Astrocyte of the cerebellum (primary cell): ENCODE measurements at regions not wholly inside any gene's neighbourhood (a gene's known extent, or its start where the extent isn't known, plus 50 kb on each side); places are given as distances from the start of the nearest gene placed in this dataset.

Source experiments
- DNase-seq: peaks from one replicate; pipeline ENCODE4 v3.0.0-alpha.2; 2011; ENCODE audit warnings: low read depth
- H3K4me3 ChIP-seq: 2 replicates; pipeline ENCODE4 v1.5.1; 2011; ENCODE audit warnings: mild to moderate bottlenecking, low read depth, low read length, moderate library complexity
- in situ Hi-C: cut with HindIII; loops from 2 replicates; pipeline ENCODE4 v1.10.0; 2017; ENCODE audit warnings: low sequenced_read_pairs
- TF ChIP-seq, protein P1 (sequence below): IDR thresholded peaks from 2 replicates; pipeline ENCODE4 v1.5.1; 2012; ENCODE audit warnings: low read length, low read depth, moderate library complexity, mild to moderate bottlenecking; ENCODE audit errors: missing control alignments

DNA sequence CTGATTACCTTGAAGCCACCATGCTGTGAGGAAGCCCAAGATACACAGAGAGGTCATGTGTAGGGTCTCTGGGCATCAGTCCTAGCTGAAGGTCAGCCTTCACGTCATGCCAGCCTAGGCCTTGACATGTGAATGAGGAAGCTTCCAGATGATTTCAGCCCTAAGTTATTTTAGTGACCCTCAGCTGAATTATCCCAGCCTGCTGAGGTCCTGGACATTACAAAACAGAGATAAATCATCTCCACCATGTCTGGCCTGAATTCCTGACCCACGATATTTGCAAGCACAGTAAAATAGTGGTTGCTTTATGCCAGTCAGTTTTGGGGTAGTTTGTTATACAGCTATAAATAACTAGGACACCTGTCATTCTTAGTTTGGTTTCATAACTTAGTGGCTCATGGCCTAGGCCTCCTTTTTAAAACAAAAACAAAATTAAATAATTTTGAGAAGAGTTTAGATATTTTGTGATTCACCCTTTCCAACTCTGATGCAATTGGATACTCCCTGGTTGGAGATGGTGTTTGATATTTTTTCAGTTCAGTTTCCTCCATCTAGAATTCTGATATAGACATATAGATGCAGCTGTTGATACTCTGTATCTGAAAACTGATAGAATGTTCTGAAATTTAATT is 571.3 kb upstream of the CLINT1 start:
- in situ Hi-C loops, result no loop called here
- TF ChIP-seq, protein P1, sequence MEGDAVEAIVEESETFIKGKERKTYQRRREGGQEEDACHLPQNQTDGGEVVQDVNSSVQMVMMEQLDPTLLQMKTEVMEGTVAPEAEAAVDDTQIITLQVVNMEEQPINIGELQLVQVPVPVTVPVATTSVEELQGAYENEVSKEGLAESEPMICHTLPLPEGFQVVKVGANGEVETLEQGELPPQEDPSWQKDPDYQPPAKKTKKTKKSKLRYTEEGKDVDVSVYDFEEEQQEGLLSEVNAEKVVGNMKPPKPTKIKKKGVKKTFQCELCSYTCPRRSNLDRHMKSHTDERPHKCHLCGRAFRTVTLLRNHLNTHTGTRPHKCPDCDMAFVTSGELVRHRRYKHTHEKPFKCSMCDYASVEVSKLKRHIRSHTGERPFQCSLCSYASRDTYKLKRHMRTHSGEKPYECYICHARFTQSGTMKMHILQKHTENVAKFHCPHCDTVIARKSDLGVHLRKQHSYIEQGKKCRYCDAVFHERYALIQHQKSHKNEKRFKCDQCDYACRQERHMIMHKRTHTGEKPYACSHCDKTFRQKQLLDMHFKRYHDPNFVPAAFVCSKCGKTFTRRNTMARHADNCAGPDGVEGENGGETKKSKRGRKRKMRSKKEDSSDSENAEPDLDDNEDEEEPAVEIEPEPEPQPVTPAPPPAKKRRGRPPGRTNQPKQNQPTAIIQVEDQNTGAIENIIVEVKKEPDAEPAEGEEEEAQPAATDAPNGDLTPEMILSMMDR, result no peak
- DNase-seq, result no peak
- no peak overlapping the region for H3K4me3 ChIP-seq

DNA sequence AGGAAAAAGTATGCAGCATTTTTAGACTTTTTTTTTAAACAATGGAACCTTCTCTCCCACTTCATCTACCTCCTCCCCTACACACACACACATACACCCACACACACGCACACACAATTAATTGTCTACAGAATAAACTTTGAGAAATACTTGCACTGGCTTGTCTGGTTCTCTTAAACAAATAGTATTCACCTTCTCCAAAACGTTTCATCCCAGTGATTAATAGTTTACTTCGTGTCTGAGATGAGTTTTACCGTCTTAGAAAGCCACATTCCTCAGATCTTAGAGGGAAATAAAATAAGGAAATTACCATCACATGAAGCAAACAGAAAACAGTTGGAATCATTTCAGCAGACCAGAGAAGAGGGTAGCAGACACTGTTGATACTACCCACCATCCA is 570.6 kb upstream of the CLINT1 start:
- TF ChIP-seq, protein P1, result no peak
- DNase-seq, result no peak
- in situ Hi-C loops, result no loop called here
- H3K4me3 ChIP-seq, result no peak overlapping the region

DNA sequence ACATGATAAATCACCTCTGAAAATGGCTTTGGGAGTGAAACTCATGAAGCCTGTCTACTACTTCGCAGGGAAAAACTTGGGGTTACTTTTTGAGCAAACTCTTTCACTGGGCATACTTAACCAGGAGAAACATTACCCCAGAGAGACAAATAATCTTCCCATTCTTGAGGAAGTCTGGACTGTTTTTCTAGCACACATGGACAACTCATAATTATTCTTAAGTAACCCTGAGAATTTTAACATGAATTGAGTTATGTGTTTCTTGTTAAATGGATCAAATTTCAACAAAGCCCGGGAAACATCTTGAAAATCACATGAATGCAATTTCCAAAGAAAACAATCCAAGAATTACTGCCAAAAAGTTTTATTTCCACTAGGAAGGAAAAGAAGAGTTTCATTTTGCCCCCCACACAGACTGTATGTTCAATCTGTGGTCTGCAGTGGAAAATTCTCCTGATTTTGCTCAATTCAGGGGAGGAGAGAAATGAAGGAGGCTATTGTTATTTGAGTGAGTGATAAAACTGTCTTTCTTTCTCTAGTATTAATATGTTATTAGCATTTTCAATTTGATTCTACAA is 564.8 kb upstream of the CLINT1 start:
- no peak overlapping the region for H3K4me3 ChIP-seq
- peak; percentile 62 for DNase-seq
- TF ChIP-seq, protein P1, result no peak
- in situ Hi-C loops, result no loop called here

DNA sequence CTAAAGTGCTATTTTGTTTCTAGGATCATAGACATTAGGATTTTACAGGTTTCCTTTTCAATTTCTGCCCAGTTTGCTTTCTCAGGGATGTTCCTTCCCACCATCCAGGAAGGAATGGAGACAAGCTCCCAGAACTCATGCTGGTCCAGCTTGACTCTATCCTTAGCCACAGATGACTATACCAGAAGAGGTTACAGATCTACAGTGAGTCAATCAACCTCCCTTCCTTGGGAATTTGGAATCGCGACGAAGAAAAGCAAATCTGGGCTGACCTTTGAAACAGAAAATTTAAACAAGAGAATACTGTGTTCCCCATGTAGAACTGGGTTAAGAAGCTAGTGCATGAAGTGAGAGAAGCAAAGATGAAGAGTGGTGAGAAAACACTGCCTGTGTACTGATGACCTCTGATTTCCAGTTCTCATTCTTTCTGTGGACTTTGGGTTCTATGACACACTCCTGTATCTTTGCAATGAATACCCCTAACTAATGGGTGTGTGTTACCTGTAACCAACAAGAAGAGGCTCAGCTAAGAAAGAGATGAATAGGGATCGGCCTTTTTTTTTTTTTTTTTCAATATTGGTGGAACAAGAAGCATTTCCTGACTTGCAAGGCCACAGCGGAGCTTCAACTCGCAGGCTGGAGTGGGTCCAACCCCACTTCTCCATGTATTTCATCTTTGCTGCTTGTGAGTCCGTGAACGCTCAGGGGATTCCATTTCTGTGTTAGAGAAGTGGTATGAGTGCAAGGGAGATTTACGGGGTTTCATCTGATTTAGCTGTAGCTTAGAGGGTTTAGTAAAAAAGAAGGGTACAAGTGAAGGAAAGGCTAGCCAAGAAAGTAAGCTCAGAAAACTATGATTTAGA is 563.9 kb upstream of the CLINT1 start:
- TF ChIP-seq, protein P1, result no peak
- no peak for DNase-seq
- in situ Hi-C loops, result no loop called here

DNA sequence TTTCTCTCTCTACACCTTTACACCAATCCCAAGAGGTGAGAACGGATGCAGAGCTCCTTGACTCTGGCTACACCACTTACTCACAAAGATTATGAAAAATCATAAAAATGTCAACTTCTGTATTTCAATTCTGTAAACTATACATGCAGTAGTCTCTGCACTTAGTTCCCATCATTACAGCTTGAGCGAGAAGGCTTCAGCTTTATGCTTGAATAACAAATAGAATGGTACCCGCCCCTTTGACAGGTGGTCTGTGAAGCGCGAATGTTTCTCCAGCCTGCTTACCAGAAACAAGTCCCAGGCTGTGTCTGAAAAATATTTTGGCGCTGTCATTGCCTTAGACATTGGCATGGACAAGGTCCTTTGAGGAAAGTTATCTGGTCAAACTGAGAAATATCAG is 562.4 kb upstream of the CLINT1 start:
- in situ Hi-C loops, result no loop called here
- no peak for DNase-seq
- H3K4me3 ChIP-seq, result no peak overlapping the region
- TF ChIP-seq, protein P1, result no peak

More for the DNA sequence above, 563.9 kb upstream of the CLINT1 start:
- H3K4me3 ChIP-seq, result no peak overlapping the region

DNA sequence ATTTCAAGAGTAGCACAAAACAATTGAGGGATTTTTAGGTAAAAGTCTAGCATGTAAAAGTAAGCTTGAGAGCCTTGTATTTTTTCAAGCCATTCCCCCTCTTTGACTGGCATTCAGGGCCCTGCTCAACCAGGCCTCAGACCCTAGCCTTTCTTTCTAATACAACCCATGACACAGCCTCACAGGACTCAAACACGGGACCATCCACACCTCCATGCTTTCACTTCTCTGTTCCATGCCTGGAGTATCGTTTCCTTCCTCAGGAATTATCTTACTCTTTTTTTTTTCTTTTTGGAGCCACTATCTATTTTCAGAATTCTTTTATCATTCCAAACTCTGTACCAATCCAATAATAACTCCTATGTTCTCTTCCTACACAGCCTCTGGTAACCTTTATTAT is 560.2 kb upstream of the CLINT1 start:
- in situ Hi-C loops, result no loop called here
- no peak for DNase-seq

More for the DNA sequence above, 560.2 kb upstream of the CLINT1 start:
- H3K4me3 ChIP-seq, result no peak overlapping the region
- TF ChIP-seq, protein P1, result no peak
